ENCODE measurements at regions not wholly inside any gene's neighbourhood (a gene's known extent, or its start where the extent isn't known, plus 50 kb on each side); places are given as distances from the start of the nearest gene placed in this dataset.

GRCh38 chr11:10946072-10946471 lies 88.2 kb upstream of the ZBED5 start:
- TF ChIP-seq, protein P1, sequence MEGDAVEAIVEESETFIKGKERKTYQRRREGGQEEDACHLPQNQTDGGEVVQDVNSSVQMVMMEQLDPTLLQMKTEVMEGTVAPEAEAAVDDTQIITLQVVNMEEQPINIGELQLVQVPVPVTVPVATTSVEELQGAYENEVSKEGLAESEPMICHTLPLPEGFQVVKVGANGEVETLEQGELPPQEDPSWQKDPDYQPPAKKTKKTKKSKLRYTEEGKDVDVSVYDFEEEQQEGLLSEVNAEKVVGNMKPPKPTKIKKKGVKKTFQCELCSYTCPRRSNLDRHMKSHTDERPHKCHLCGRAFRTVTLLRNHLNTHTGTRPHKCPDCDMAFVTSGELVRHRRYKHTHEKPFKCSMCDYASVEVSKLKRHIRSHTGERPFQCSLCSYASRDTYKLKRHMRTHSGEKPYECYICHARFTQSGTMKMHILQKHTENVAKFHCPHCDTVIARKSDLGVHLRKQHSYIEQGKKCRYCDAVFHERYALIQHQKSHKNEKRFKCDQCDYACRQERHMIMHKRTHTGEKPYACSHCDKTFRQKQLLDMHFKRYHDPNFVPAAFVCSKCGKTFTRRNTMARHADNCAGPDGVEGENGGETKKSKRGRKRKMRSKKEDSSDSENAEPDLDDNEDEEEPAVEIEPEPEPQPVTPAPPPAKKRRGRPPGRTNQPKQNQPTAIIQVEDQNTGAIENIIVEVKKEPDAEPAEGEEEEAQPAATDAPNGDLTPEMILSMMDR (IDR thresholded peaks at IDR 0.05; ENCODE audit: extremely low read depth in 1 of 2, insufficient read depth in 1 of 2, low read depth in 1 of 2, low read length in 2 of 2) = no peak
- TF ChIP-seq, protein P2, sequence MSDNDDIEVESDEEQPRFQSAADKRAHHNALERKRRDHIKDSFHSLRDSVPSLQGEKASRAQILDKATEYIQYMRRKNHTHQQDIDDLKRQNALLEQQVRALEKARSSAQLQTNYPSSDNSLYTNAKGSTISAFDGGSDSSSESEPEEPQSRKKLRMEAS (IDR thresholded peaks at IDR 0.05; ENCODE audit: insufficient read depth, insufficient read length) = no peak
- TF ChIP-seq POLR2A (IDR thresholded peaks at IDR 0.05; ENCODE audit: low read depth, low read length) (no peak), MYC (IDR thresholded peaks at IDR 0.05; ENCODE audit: low read depth, low read length) (no peak), EZH2 (IDR thresholded peaks at IDR 0.05; ENCODE audit: borderline replicate concordance, low read depth, low read length, severe bottlenecking) (no peak), POLR2AphosphoS5 (IDR thresholded peaks at IDR 0.05; ENCODE audit: insufficient read depth, low read depth, low read length) (no peak), JUN (IDR thresholded peaks at IDR 0.05; ENCODE audit: borderline replicate concordance, insufficient read depth, insufficient read length, low read depth) (no peak), GATA2 (IDR thresholded peaks at IDR 0.05; ENCODE audit: insufficient read depth, insufficient read length, low read depth, low read length) (no peak), FOS (IDR thresholded peaks at IDR 0.05; ENCODE audit: borderline replicate concordance, insufficient read depth, low read length) (no peak)
